Astrocyte (in vitro differentiated cells and primary cell): ENCODE measurements at regions not wholly inside any gene's neighbourhood (a gene's known extent, or its start where the extent isn't known, plus 50 kb on each side); places are given as distances from the start of the nearest gene placed in this dataset.

ENCODE experiments used
- DNase-seq: peaks from one replicate; pipeline ENCODE4 v3.0.0-alpha.2; 2010; ENCODE audit warnings: low read depth
- FAIRE-seq: peaks from 2 replicates; lab custom pipeline; 2011; peaks lifted over from hg19 to GRCh38; lab: Jason Lieb, UNC
- H2AFZ ChIP-seq: 2 replicates; pipeline ENCODE4 v1.6.0; 2012; ENCODE audit warnings: low read depth, low read length, inconsistent platforms
- H3K27ac ChIP-seq: 2 replicates; pipeline ENCODE4 v1.5.1; 2011; ENCODE audit warnings: low read depth, low read length, inconsistent platforms
- H3K27me3 ChIP-seq: 2 replicates; pipeline ENCODE4 v1.6.0; 2011; ENCODE audit warnings: low read length, inconsistent platforms; ENCODE audit not compliant: insufficient read depth
- H3K36me3 ChIP-seq: 2 replicates; pipeline ENCODE4 v1.5.1; 2011; ENCODE audit warnings: low read length, inconsistent platforms; ENCODE audit not compliant: insufficient read depth
- H3K4me1 ChIP-seq: 2 replicates; pipeline ENCODE4 v1.5.1; 2011; ENCODE audit warnings: low read length, inconsistent platforms; ENCODE audit not compliant: insufficient read depth
- H3K4me2 ChIP-seq: 2 replicates; pipeline ENCODE4 v1.6.0; 2012; ENCODE audit warnings: low read length, inconsistent platforms
- H3K4me3 ChIP-seq: 2 replicates; pipeline ENCODE4 v1.5.1; 2011; ENCODE audit warnings: low read depth, mild to moderate bottlenecking, low read length, inconsistent platforms; ENCODE audit not compliant: insufficient read depth
- H3K79me2 ChIP-seq: 2 replicates; pipeline ENCODE4 v1.6.0; 2012; ENCODE audit warnings: mild to moderate bottlenecking, low read length, inconsistent platforms; ENCODE audit not compliant: insufficient read depth
- H3K9ac ChIP-seq: 2 replicates; pipeline ENCODE4 v1.6.0; 2012; ENCODE audit warnings: mild to moderate bottlenecking, low read length, inconsistent platforms
- H3K9me3 ChIP-seq: 2 replicates; pipeline ENCODE4 v1.5.1; 2012; ENCODE audit warnings: low read depth, mild to moderate bottlenecking, low read length, inconsistent platforms; ENCODE audit not compliant: insufficient read depth
- H4K20me1 ChIP-seq: 2 replicates; pipeline ENCODE4 v1.6.0; 2012; ENCODE audit warnings: low read length, inconsistent platforms; ENCODE audit not compliant: insufficient read depth
- H3K27ac Mint-ChIP-seq: one replicate; pipeline ENCODE4 v1.8.0; 2021; ENCODE audit warnings: mild to moderate bottlenecking, mixed read lengths; ENCODE audit not compliant: unreplicated experiment
- H3K27me3 Mint-ChIP-seq: one replicate; pipeline ENCODE4 v1.8.0; 2021; ENCODE audit warnings: low read depth, mixed read lengths; ENCODE audit not compliant: unreplicated experiment
- H3K36me3 Mint-ChIP-seq: one replicate; pipeline ENCODE4 v1.8.0; 2021; ENCODE audit warnings: low read depth, mixed read lengths; ENCODE audit not compliant: unreplicated experiment
- H3K4me1 Mint-ChIP-seq: one replicate; pipeline ENCODE4 v1.8.0; 2021; ENCODE audit warnings: low read depth, mixed read lengths; ENCODE audit not compliant: unreplicated experiment
- H3K4me3 Mint-ChIP-seq: one replicate; pipeline ENCODE4 v1.8.0; 2021; ENCODE audit warnings: mild to moderate bottlenecking, moderate library complexity, mixed read lengths; ENCODE audit not compliant: unreplicated experiment
- H3K9me3 Mint-ChIP-seq: one replicate; pipeline ENCODE4 v1.8.0; 2021; ENCODE audit warnings: mild to moderate bottlenecking, mixed read lengths; ENCODE audit not compliant: unreplicated experiment
- EZH2 ChIP-seq: IDR thresholded peaks from 2 replicates; pipeline ENCODE4 v1.6.1; 2012; ENCODE audit warnings: mild to moderate bottlenecking, low read length, inconsistent platforms; ENCODE audit not compliant: insufficient read depth
- TF ChIP-seq, protein P1 (sequence below): IDR thresholded peaks from 2 replicates; pipeline ENCODE4 v1.5.1; 2011; ENCODE audit warnings: low read depth, mild to moderate bottlenecking, inconsistent platforms, low read length, moderate library complexity; ENCODE audit not compliant: insufficient read depth

- DNase-seq = no peak
- H3K27me3 Mint-ChIP-seq = peaks cover 24% of the 10 kb centered on the region
- TF ChIP-seq, protein P1, sequence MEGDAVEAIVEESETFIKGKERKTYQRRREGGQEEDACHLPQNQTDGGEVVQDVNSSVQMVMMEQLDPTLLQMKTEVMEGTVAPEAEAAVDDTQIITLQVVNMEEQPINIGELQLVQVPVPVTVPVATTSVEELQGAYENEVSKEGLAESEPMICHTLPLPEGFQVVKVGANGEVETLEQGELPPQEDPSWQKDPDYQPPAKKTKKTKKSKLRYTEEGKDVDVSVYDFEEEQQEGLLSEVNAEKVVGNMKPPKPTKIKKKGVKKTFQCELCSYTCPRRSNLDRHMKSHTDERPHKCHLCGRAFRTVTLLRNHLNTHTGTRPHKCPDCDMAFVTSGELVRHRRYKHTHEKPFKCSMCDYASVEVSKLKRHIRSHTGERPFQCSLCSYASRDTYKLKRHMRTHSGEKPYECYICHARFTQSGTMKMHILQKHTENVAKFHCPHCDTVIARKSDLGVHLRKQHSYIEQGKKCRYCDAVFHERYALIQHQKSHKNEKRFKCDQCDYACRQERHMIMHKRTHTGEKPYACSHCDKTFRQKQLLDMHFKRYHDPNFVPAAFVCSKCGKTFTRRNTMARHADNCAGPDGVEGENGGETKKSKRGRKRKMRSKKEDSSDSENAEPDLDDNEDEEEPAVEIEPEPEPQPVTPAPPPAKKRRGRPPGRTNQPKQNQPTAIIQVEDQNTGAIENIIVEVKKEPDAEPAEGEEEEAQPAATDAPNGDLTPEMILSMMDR = no peak
- no peak for TF ChIP-seq EZH2
- no peak for FAIRE-seq
- no peaks in the 10 kb centered on the region for H3K36me3 Mint-ChIP-seq
- H3K4me3 Mint-ChIP-seq = no peak overlapping the region
- peaks cover 2% of the 10 kb centered on the region for H3K4me1 Mint-ChIP-seq
- no peak overlapping the region for H3K4me3 ChIP-seq
- no peaks in the 10 kb centered on the region for H3K79me2 ChIP-seq
- no peak overlapping the region for H3K4me2 ChIP-seq
- H3K4me1 ChIP-seq = no peaks in the 10 kb centered on the region
- no peak overlapping the region for H3K9ac ChIP-seq
- no peaks in the 10 kb centered on the region for H3K9me3 ChIP-seq
- no peak overlapping the region for H3K27ac Mint-ChIP-seq
- no peaks in the 10 kb centered on the region for H3K9me3 Mint-ChIP-seq
- no peak overlapping the region for H3K27ac ChIP-seq
- H2AFZ ChIP-seq = no peak overlapping the region
- peaks cover 2% of the 10 kb centered on the region for H3K27me3 ChIP-seq
- H4K20me1 ChIP-seq = no peaks in the 10 kb centered on the region
- H3K36me3 ChIP-seq = no peaks in the 10 kb centered on the region
Observed at GRCh38 chr2:8260213-8260612, 421.6 kb upstream of the ID2 start.

GRCh38 chr2:8263901-8264300 lies 418.0 kb upstream of the ID2 start:
- Histone ChIP-seq H3K79me2 (no peaks in the 10 kb centered on the region), H3K36me3 (no peaks in the 10 kb centered on the region), H3K27me3 (peaks cover 2% of the 10 kb centered on the region), H3K4me3 (no peak overlapping the region), H3K9ac (no peak overlapping the region), H3K9me3 (no peaks in the 10 kb centered on the region), H4K20me1 (no peaks in the 10 kb centered on the region), H2AFZ (no peak overlapping the region), H3K4me2 (no peak overlapping the region), H3K27ac (no peak overlapping the region), H3K4me1 (no peaks in the 10 kb centered on the region)
- Mint-ChIP-seq H3K9me3 (no peaks in the 10 kb centered on the region), H3K27ac (no peak overlapping the region), H3K27me3 (peaks cover 31% of the 10 kb centered on the region), H3K36me3 (no peaks in the 10 kb centered on the region), H3K4me1 (peaks cover 4% of the 10 kb centered on the region), H3K4me3 (no peak overlapping the region)
- TF ChIP-seq, protein P1 = no peak
- no peak for TF ChIP-seq EZH2
- no peak for DNase-seq
- no peak for FAIRE-seq

DNA sequence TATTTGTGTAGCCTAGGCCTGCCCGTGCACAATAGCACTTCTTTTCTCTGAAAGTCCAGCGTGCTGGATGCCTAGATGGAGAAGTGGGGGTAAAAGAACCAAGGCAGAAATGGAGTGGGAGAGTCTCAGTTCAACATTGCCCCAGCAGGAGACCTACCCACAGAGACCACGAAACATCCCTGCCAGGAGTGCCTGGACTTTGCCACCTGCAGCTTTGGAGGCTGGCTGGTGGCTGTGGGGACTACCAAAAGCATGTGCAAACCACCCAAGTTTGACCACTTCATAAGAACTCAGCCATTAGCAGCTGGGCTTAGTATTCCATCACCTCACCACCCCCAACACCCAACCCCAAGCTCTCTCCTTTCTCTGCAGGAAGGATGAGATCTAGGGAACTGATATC lies 416.9 kb upstream of the ID2 start:
- H3K36me3 ChIP-seq = no peaks in the 10 kb centered on the region
- TF ChIP-seq EZH2 = no peak
- TF ChIP-seq, protein P1 = no peak
- H3K9me3 ChIP-seq = no peaks in the 10 kb centered on the region
- Mint-ChIP-seq H3K27me3 (peaks cover 31% of the 10 kb centered on the region), H3K27ac (no peak overlapping the region), H3K4me1 (peaks cover 4% of the 10 kb centered on the region), H3K9me3 (no peaks in the 10 kb centered on the region), H3K36me3 (no peaks in the 10 kb centered on the region), H3K4me3 (no peak overlapping the region)
- H3K27me3 ChIP-seq = peaks cover 2% of the 10 kb centered on the region
- no peaks in the 10 kb centered on the region for H3K79me2 ChIP-seq
- no peaks in the 10 kb centered on the region for H4K20me1 ChIP-seq
- no peak for DNase-seq
- H3K4me3 ChIP-seq = no peak overlapping the region
- no peaks in the 10 kb centered on the region for H3K4me1 ChIP-seq
- no peak for FAIRE-seq
- H3K9ac ChIP-seq = no peak overlapping the region
- H3K27ac ChIP-seq = no peak overlapping the region
- H2AFZ ChIP-seq = no peak overlapping the region
- no peak overlapping the region for H3K4me2 ChIP-seq
